Sigmoid colon (tissue), 6 donors: ENCODE measurements at regions not wholly inside any gene's neighbourhood (a gene's known extent, or its start where the extent isn't known, plus 50 kb on each side); places are given as distances from the start of the nearest gene placed in this dataset.
A peak's percentile ranks its signal among the peaks of the same experiment; 100 is the strongest.

Experiments
- DNase-seq: peaks from one replicate; pipeline ENCODE4 v3.0.0-alpha.2; 2019
- H3K27ac ChIP-seq, 4 donors: fragments of 200-600 bp; sonication (generic); one replicate each; pipeline ENCODE4 v1.5.1; 2016 to 2019; ENCODE audit warnings: mild to moderate bottlenecking in 1 of 4
- H3K27me3 ChIP-seq, 3 donors: fragments of 200-600 bp; sonication (generic); one replicate each; pipeline ENCODE4 v1.5.1; 2019; ENCODE audit warnings: mild to moderate bottlenecking in 1 of 3
- H3K36me3 ChIP-seq, 4 donors: fragments of 200-600 bp; sonication (generic); one replicate each; pipeline ENCODE4 v1.5.1; 2016 to 2019
- H3K4me1 ChIP-seq, 4 donors: fragments of 200-600 bp; sonication (generic); one replicate each; pipeline ENCODE4 v1.5.1; 2017 to 2019
- H3K4me3 ChIP-seq, 4 donors: fragments of 200-600 bp; sonication (generic); one replicate each; pipeline ENCODE4 v1.5.1; 2017 to 2019; ENCODE audit warnings: mild to moderate bottlenecking in 2 of 4, moderate library complexity in 1 of 4
- H3K9me3 ChIP-seq, 4 donors: fragments of 200-600 bp in 3 of 4; sonication (generic) in 3 of 4; one replicate each; pipeline versions ENCODE4 v1.5.1 to v1.6.1; 2013 to 2019
- CTCF ChIP-seq, 4 experiments: fragments of 450-650 bp in 3 of 4; fragments of 200-600 bp in 1 of 4; IDR thresholded peaks; one replicate each; pipeline ENCODE4 v1.5.1; 2016 to 2019; ENCODE audit warnings: antibody characterized with exemption in 4 of 4, mild to moderate bottlenecking in 3 of 4, moderate library complexity in 2 of 4
- EP300 ChIP-seq, 4 donors: sonication (generic); formaldehyde crosslinking; IDR thresholded peaks; one replicate each; pipeline ENCODE4 v1.6.1; 2017; ENCODE audit warnings: antibody characterized with exemption in 4 of 4
- POLR2A ChIP-seq, 2 donors: fragments of 450-650 bp; IDR thresholded peaks; one replicate each; pipeline ENCODE4 v1.6.1; 2016; ENCODE audit warnings: antibody characterized with exemption in 2 of 2, mild to moderate bottlenecking in 2 of 2, moderate library complexity in 2 of 2
- POLR2AphosphoS5 ChIP-seq, 4 donors: sonication (generic); formaldehyde crosslinking; IDR thresholded peaks; one replicate each; pipeline ENCODE4 v1.6.1; 2017; ENCODE audit warnings: antibody characterized with exemption in 4 of 4
- WGBS, 2 donors: extraction: QIAGEN DNeasy Blood & Tissue Kit; methylation state at CpG; one replicate each; pipeline ENCODE4 v1.1.7; 2013; 5-methylcytosine and 5-hydroxymethylcytosine counted together
- intact Hi-C: fragments of 100-400 bp; cut with DNase I; formaldehyde crosslinking; loops from one replicate; pipeline ENCODE4 v1.15.1; 2023
- donor health status: healthy with polysubstance abuse.
- donor health status: healthy.

- Histone ChIP-seq H3K4me3 (no peak overlapping the region), H3K27me3 (no peaks in the 10 kb centered on the region), H3K36me3 (no peaks in the 10 kb centered on the region), H3K9me3 (no peaks in the 10 kb centered on the region), H3K4me1 (peaks cover 0 to 18% (median 5%) of the 10 kb centered on the region in 4 donors), H3K27ac (peak overlapping the region in 1 of 4 donors; percentile 30)
- TF ChIP-seq POLR2AphosphoS5 (IDR thresholded peaks at IDR 0.05) (no peak), EP300 (IDR thresholded peaks at IDR 0.05) (no peak), POLR2A (IDR thresholded peaks at IDR 0.05) (no peak), CTCF (IDR thresholded peaks at IDR 0.05) (no peak)
- DNase-seq, result no peak
- intact Hi-C loops, result no loop called here
- 67 to 69% methylated on average over 3 of the region's 3 CpGs for whole genome bisulfite sequencing, 2 donors
Observed at GRCh38 chr2:150586858-150587257, 99.4 kb upstream of the RND3 start.

- no peaks in the 10 kb centered on the region for H3K36me3 ChIP-seq
- WGBS, 2 donors, result 88 to 92% methylated on average over 4 of the region's 4 CpGs
- no peak for DNase-seq
- H3K9me3 ChIP-seq, result no peaks in the 10 kb centered on the region
- no peak overlapping the region for H3K27ac ChIP-seq
- no peaks in the 10 kb centered on the region for H3K27me3 ChIP-seq
- TF ChIP-seq CTCF (IDR thresholded peaks at IDR 0.05) (no peak), POLR2AphosphoS5 (IDR thresholded peaks at IDR 0.05) (no peak), POLR2A (IDR thresholded peaks at IDR 0.05) (no peak), EP300 (IDR thresholded peaks at IDR 0.05) (no peak)
- H3K4me3 ChIP-seq, result no peak overlapping the region
- H3K4me1 ChIP-seq, result peaks cover 0 to 18% (median 5%) of the 10 kb centered on the region in 4 donors
- intact Hi-C loops, result no loop called here
Observed at GRCh38 chr2:150585221-150585971, 97.9 kb upstream of the RND3 start.

- H3K9me3 ChIP-seq, result no peaks in the 10 kb centered on the region
- no peak for TF ChIP-seq EP300 (IDR thresholded peaks at IDR 0.05)
- no peak for TF ChIP-seq CTCF (IDR thresholded peaks at IDR 0.05)
- no peak for TF ChIP-seq POLR2AphosphoS5 (IDR thresholded peaks at IDR 0.05)
- no peak for TF ChIP-seq POLR2A (IDR thresholded peaks at IDR 0.05)
- intact Hi-C loops, result no loop called here
- peaks cover 0 to 18% (median 5%) of the 10 kb centered on the region in 4 donors for H3K4me1 ChIP-seq
- 93 to 94% methylated on average over 4 of the region's 4 CpGs for WGBS, 2 donors
- H3K27me3 ChIP-seq, result no peaks in the 10 kb centered on the region
- DNase-seq, result no peak
- no peak overlapping the region for H3K27ac ChIP-seq
- H3K36me3 ChIP-seq, result no peaks in the 10 kb centered on the region
- H3K4me3 ChIP-seq, result no peak overlapping the region
Observed at GRCh38 chr2:150584081-150584480, 96.6 kb upstream of the RND3 start.

DNA sequence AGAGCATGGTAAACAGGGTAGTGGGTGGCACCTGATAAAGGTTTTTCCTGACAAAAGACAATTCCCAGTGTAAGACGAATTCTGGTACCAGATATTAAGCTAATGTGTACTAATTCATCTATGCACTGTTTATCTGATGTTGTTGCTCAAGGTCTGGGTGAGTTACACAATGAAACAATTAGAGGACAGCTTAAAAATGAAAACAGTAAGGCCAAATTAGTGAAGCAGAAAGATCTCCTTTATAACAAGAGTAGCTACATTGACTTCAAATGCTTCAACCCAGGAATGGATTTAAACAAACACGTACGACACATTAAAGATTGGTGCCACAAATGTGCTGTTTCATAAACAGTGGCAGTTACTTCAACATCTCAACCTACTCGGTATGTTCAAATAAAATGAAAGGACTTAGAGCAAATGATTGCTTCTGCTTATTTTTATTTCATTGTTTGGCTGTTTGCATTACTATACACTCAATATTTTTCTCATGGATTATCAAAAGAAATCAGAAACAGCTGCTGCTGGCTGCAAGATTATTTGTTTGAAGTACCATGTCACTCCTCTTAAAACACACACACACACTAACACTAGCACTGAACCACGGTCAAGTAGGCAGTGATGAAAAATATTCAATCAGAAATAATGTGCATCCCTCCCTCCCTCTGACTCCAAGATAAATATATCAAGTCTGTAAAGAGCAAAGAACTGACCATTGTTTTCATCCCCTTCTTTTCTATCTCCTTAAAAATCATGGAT is 94.4 kb upstream of the RND3 start:
- peaks cover 0 to 4% (median 0%) of the 10 kb centered on the region in 4 donors for H3K4me1 ChIP-seq
- no peaks in the 10 kb centered on the region for H3K27me3 ChIP-seq
- no peaks in the 10 kb centered on the region for H3K36me3 ChIP-seq
- TF ChIP-seq CTCF (IDR thresholded peaks at IDR 0.05), result no peak
- TF ChIP-seq POLR2A (IDR thresholded peaks at IDR 0.05), result no peak
- no peak for TF ChIP-seq EP300 (IDR thresholded peaks at IDR 0.05)
- TF ChIP-seq POLR2AphosphoS5 (IDR thresholded peaks at IDR 0.05), result no peak
- WGBS, 2 donors, result 65 to 76% methylated on average over 5 of the region's 5 CpGs
- H3K27ac ChIP-seq, result no peak overlapping the region
- intact Hi-C loops, result no loop called here
- H3K4me3 ChIP-seq, result no peak overlapping the region
- no peak for DNase-seq
- peaks cover 0 to 8% (median 2%) of the 10 kb centered on the region in 4 donors for H3K9me3 ChIP-seq
